ENCODE measurements at regions not wholly inside any gene's neighbourhood (a gene's known extent, or its start where the extent isn't known, plus 50 kb on each side); places are given as distances from the start of the nearest gene placed in this dataset.

GRCh38 chr15:62834686-62835329, 207.7 kb upstream of the TPM1 start:
- no peak for DNase-seq (ENCODE audit: low read depth in 2 of 2)

- no peak for DNase-seq (ENCODE audit: low read depth in 2 of 2)
These were observed 207.2 kb upstream of the TPM1 start for GRCh38 chr15:62835351-62835750.

GRCh38 chr15:62835762-62836161, 206.8 kb upstream of the TPM1 start:
- DNase-seq (ENCODE audit: low read depth in 2 of 2) = no peak

GRCh38 chr15:62840526-62841268, 201.8 kb upstream of the TPM1 start:
- DNase-seq (ENCODE audit: low read depth in 2 of 2) = no peak

- DNase-seq (ENCODE audit: low read depth in 2 of 2) = no peak
These were observed 201.3 kb upstream of the TPM1 start for GRCh38 chr15:62841269-62841628.

GRCh38 chr15:62841891-62842559, 200.5 kb upstream of the TPM1 start:
- DNase-seq (ENCODE audit: low read depth in 2 of 2) = no peak

- DNase-seq (ENCODE audit: low read depth in 2 of 2) = no peak
These were observed 199.2 kb upstream of the TPM1 start for GRCh38 chr15:62843311-62843710.

GRCh38 chr15:62844564-62845240, 197.8 kb upstream of the TPM1 start:
- DNase-seq (ENCODE audit: low read depth in 2 of 2) = no peak

- no peak for DNase-seq (ENCODE audit: low read depth in 2 of 2)
These were observed 197.1 kb upstream of the TPM1 start for GRCh38 chr15:62845241-62846126.

GRCh38 chr15:62846131-62846804, 196.3 kb upstream of the TPM1 start:
- no peak for DNase-seq (ENCODE audit: low read depth in 2 of 2)

GRCh38 chr15:62846805-62847495, 195.6 kb upstream of the TPM1 start:
- DNase-seq (ENCODE audit: low read depth in 2 of 2) = no peak

GRCh38 chr15:62847900-62848489, 194.6 kb upstream of the TPM1 start:
- DNase-seq (ENCODE audit: low read depth in 2 of 2) = no peak

GRCh38 chr15:62848632-62849050, 193.9 kb upstream of the TPM1 start:
- DNase-seq (ENCODE audit: low read depth in 2 of 2) = no peak

- DNase-seq (ENCODE audit: low read depth in 2 of 2) = no peak
These were observed 193.0 kb upstream of the TPM1 start for GRCh38 chr15:62849316-62850106.

- no peak for DNase-seq (ENCODE audit: low read depth in 2 of 2)
These were observed 192.2 kb upstream of the TPM1 start for GRCh38 chr15:62850318-62850717.

- DNase-seq (ENCODE audit: low read depth in 2 of 2) = no peak
These were observed 191.7 kb upstream of the TPM1 start for GRCh38 chr15:62850791-62851291.

- no peak for DNase-seq (ENCODE audit: low read depth in 2 of 2)
These were observed 189.3 kb upstream of the TPM1 start for GRCh38 chr15:62853114-62853840.

GRCh38 chr15:62853841-62854225, 188.7 kb upstream of the TPM1 start:
- DNase-seq (ENCODE audit: low read depth in 2 of 2) = no peak

Measured in stimulated activated CD4-positive, alpha-beta T cell treated with anti-CD3 and anti-CD28 coated beads, Interleukin-1b, Interleukin-23, amount 100 ng/mL, for 1 hour (primary cell).